ENCODE measurements at regions not wholly inside any gene's neighbourhood (a gene's known extent, or its start where the extent isn't known, plus 50 kb on each side); places are given as distances from the start of the nearest gene placed in this dataset.

- Histone ChIP-seq H3K36me3 (ENCODE audit: control insufficient read depth in 4 of 4, insufficient read depth in 3 of 4, low read depth in 1 of 4, low read length in 3 of 4) (no peaks in the 10 kb centered on the region), H3K4me1 (ENCODE audit: control insufficient read depth in 4 of 4, insufficient read depth in 4 of 4, low read length in 3 of 4) (no peaks in the 10 kb centered on the region), H3K9me3 (ENCODE audit: control insufficient read depth in 4 of 4, low read length in 3 of 4) (no peaks in the 10 kb centered on the region), H3K27ac (ENCODE audit: low read depth in 1 of 2, low read length in 2 of 2) (no peak overlapping the region), H3K4me3 (ENCODE audit: low read depth in 1 of 3, low read length in 3 of 3) (no peak overlapping the region), H3K27me3 (ENCODE audit: control insufficient read depth in 4 of 4, insufficient read depth in 4 of 4, low read length in 3 of 4) (no peaks in the 10 kb centered on the region), H3K9ac (ENCODE audit: low read depth in 1 of 2, low read length in 2 of 2) (no peak overlapping the region)
- no peak for DNase-seq (ENCODE audit: low spot score)
- TF ChIP-seq REST (IDR thresholded peaks at IDR 0.05): no peak
- WGBS: 63% methylated on average over 4 of the region's 4 CpGs
Measured at GRCh38 chr12:84712747-84713146, 199.9 kb downstream of the SLC6A15 start.

- Histone ChIP-seq H3K36me3 (ENCODE audit: control insufficient read depth in 4 of 4, insufficient read depth in 3 of 4, low read depth in 1 of 4, low read length in 3 of 4) (no peaks in the 10 kb centered on the region), H3K27me3 (ENCODE audit: control insufficient read depth in 4 of 4, insufficient read depth in 4 of 4, low read length in 3 of 4) (no peaks in the 10 kb centered on the region), H3K9ac (ENCODE audit: low read depth in 1 of 2, low read length in 2 of 2) (no peak overlapping the region), H3K4me1 (ENCODE audit: control insufficient read depth in 4 of 4, insufficient read depth in 4 of 4, low read length in 3 of 4) (no peaks in the 10 kb centered on the region), H3K4me3 (ENCODE audit: low read depth in 1 of 3, low read length in 3 of 3) (no peak overlapping the region), H3K27ac (ENCODE audit: low read depth in 1 of 2, low read length in 2 of 2) (no peak overlapping the region), H3K9me3 (ENCODE audit: control insufficient read depth in 4 of 4, low read length in 3 of 4) (no peaks in the 10 kb centered on the region)
- no peak for DNase-seq (ENCODE audit: low spot score)
- TF ChIP-seq TAF1 (conservative IDR thresholded peaks at IDR 0.05) (no peak), GABPA (IDR thresholded peaks at IDR 0.05 in 1 of 2, conservative IDR thresholded peaks at IDR 0.05 in 1 of 2) (no peak)
Measured at GRCh38 chr12:84706374-84706773, 206.2 kb downstream of the SLC6A15 start.

DNA sequence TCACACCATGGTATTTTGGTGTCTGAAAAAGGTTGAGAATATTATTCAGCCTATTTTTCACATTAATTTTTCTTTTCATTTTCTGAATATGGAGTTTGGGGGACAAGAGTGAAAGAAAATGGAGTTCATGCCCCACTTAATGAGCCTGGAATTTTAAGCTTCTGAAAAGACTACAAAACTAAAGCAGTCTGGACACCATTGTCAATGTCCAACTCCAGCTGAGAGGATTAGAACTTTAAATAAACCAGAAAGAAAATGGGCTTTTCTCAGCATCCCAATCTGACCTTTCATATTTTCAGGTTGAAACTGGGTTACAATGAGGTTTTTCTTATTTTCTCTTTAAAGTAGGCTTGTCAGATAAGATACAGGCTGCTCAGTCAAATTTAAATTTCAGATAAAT is 207.7 kb downstream of the SLC6A15 start:
- Histone ChIP-seq H3K9ac (ENCODE audit: low read depth in 1 of 2, low read length in 2 of 2) (no peak overlapping the region), H3K4me1 (ENCODE audit: control insufficient read depth in 4 of 4, insufficient read depth in 4 of 4, low read length in 3 of 4) (no peaks in the 10 kb centered on the region), H3K9me3 (ENCODE audit: control insufficient read depth in 4 of 4, low read length in 3 of 4) (no peaks in the 10 kb centered on the region), H3K27me3 (ENCODE audit: control insufficient read depth in 4 of 4, insufficient read depth in 4 of 4, low read length in 3 of 4) (no peaks in the 10 kb centered on the region), H3K36me3 (ENCODE audit: control insufficient read depth in 4 of 4, insufficient read depth in 3 of 4, low read depth in 1 of 4, low read length in 3 of 4) (no peaks in the 10 kb centered on the region), H3K4me3 (ENCODE audit: low read depth in 1 of 3, low read length in 3 of 3) (no peak overlapping the region), H3K27ac (ENCODE audit: low read depth in 1 of 2, low read length in 2 of 2) (no peak overlapping the region)
- DNase-seq (ENCODE audit: low spot score): no peak
- TF ChIP-seq, protein P1, sequence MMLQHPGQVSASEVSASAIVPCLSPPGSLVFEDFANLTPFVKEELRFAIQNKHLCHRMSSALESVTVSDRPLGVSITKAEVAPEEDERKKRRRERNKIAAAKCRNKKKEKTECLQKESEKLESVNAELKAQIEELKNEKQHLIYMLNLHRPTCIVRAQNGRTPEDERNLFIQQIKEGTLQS (IDR thresholded peaks at IDR 0.05): no peak
- no peak for TF ChIP-seq RXRA (IDR thresholded peaks at IDR 0.05)
- TF ChIP-seq GABPA (IDR thresholded peaks at IDR 0.05 in 1 of 2, conservative IDR thresholded peaks at IDR 0.05 in 1 of 2): no peak
- TF ChIP-seq ZBTB33 (IDR thresholded peaks at IDR 0.05): no peak
- no peak for TF ChIP-seq MAX (IDR thresholded peaks at IDR 0.05)
- no peak for TF ChIP-seq JUND (IDR thresholded peaks at IDR 0.05)
- TF ChIP-seq HNF4G (IDR thresholded peaks at IDR 0.05): no peak
- no peak for TF ChIP-seq FOXA2 (IDR thresholded peaks at IDR 0.05)
- TF ChIP-seq SP1 (IDR thresholded peaks at IDR 0.05): no peak
- TF ChIP-seq FOXA1 (IDR thresholded peaks at IDR 0.05): no peak
- TF ChIP-seq RAD21 (IDR thresholded peaks at IDR 0.05): no peak
- TF ChIP-seq, protein P2, sequence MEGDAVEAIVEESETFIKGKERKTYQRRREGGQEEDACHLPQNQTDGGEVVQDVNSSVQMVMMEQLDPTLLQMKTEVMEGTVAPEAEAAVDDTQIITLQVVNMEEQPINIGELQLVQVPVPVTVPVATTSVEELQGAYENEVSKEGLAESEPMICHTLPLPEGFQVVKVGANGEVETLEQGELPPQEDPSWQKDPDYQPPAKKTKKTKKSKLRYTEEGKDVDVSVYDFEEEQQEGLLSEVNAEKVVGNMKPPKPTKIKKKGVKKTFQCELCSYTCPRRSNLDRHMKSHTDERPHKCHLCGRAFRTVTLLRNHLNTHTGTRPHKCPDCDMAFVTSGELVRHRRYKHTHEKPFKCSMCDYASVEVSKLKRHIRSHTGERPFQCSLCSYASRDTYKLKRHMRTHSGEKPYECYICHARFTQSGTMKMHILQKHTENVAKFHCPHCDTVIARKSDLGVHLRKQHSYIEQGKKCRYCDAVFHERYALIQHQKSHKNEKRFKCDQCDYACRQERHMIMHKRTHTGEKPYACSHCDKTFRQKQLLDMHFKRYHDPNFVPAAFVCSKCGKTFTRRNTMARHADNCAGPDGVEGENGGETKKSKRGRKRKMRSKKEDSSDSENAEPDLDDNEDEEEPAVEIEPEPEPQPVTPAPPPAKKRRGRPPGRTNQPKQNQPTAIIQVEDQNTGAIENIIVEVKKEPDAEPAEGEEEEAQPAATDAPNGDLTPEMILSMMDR (IDR thresholded peaks at IDR 0.05; ENCODE audit: low read depth, low read length, missing input control): no peak
- no peak for TF ChIP-seq EGR1 (IDR thresholded peaks at IDR 0.05; ENCODE audit: low read depth in 2 of 2)
- TF ChIP-seq HNF4A (conservative IDR thresholded peaks at IDR 0.05): no peak
- no peak for TF ChIP-seq YY1 (IDR thresholded peaks at IDR 0.05)
- no peak for TF ChIP-seq REST (IDR thresholded peaks at IDR 0.05)
- TF ChIP-seq NR2F2 (IDR thresholded peaks at IDR 0.05): no peak
- no peak for TF ChIP-seq TAF1 (conservative IDR thresholded peaks at IDR 0.05)
